Sigmoid colon (tissue), 4 donors: ENCODE measurements at regions not wholly inside any gene's neighbourhood (a gene's known extent, or its start where the extent isn't known, plus 50 kb on each side); places are given as distances from the start of the nearest gene placed in this dataset.

Experiments
- CTCF ChIP-seq, 4 experiments: fragments of 450-650 bp in 3 of 4; fragments of 200-600 bp in 1 of 4; IDR thresholded peaks; one replicate each; pipeline ENCODE4 v1.5.1; 2016 to 2019; ENCODE audit warnings: antibody characterized with exemption in 4 of 4, mild to moderate bottlenecking in 3 of 4, moderate library complexity in 2 of 4
- EP300 ChIP-seq, 4 donors: sonication (generic); formaldehyde crosslinking; IDR thresholded peaks; one replicate each; pipeline ENCODE4 v1.6.1; 2017; ENCODE audit warnings: antibody characterized with exemption in 4 of 4
- POLR2A ChIP-seq, 2 donors: fragments of 450-650 bp; IDR thresholded peaks; one replicate each; pipeline ENCODE4 v1.6.1; 2016; ENCODE audit warnings: antibody characterized with exemption in 2 of 2, mild to moderate bottlenecking in 2 of 2, moderate library complexity in 2 of 2
- POLR2AphosphoS5 ChIP-seq, 4 donors: sonication (generic); formaldehyde crosslinking; IDR thresholded peaks; one replicate each; pipeline ENCODE4 v1.6.1; 2017; ENCODE audit warnings: antibody characterized with exemption in 4 of 4

GRCh38 chr2:219832904-219833303 lies 205.5 kb downstream of the SLC4A3 start:
- TF ChIP-seq CTCF (IDR thresholded peaks at IDR 0.05): no peak
- no peak for TF ChIP-seq EP300 (IDR thresholded peaks at IDR 0.05)
- no peak for TF ChIP-seq POLR2AphosphoS5 (IDR thresholded peaks at IDR 0.05)
- no peak for TF ChIP-seq POLR2A (IDR thresholded peaks at IDR 0.05)
